ENCODE measurements at regions not wholly inside any gene's neighbourhood (a gene's known extent, or its start where the extent isn't known, plus 50 kb on each side); places are given as distances from the start of the nearest gene placed in this dataset.
"Not testable (repeated sequence)": the region's sequence is repeated elsewhere in the genome, so short reads cannot be mapped to it uniquely, and the experiment has no call there.

DNA sequence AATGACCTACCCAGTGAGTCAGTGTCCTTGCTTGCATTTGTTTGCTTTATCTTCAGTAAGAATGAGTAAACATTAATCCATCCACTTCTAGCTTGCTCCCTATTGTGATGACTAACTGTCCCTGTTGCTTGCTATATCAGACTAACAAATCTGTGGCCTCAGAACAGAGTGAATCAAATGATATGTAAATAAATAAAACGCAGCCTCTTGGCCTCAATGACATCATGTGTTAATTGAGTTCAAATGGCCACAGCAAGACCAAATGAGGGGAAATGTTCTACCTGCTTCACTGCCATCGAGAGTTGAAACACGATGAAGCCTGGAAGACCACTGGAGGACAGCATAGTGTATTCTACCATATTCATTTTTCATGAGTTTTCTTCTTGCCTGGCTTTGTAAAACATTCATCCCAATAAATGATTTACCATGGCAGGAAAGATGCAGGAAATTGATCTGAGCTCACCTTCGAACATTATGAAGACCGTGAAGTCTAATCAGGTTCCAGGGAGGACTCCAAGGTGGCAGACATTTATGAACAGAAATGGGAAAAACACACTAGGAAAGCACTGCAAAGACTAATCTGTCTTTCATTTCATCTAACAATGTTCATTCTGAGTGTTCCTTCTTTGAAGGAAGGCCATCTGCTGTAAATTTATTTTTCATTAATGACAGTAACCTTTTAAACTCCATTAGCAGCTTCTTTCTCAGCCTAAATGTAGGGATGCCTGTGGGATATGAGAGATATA is 1144.5 kb downstream of the TUSC7 start:
- Histone ChIP-seq H3K9me3 (ENCODE audit: low read length) (no peaks in the 10 kb centered on the region), H3K36me3 (ENCODE audit: insufficient read depth, low read length) (no peaks in the 10 kb centered on the region), H3K27me3 (ENCODE audit: insufficient read depth, low read length, poor library complexity, severe bottlenecking) (no peaks in the 10 kb centered on the region), H3K4me3 (ENCODE audit: low read length) (no peak overlapping the region), H3K4me1 (ENCODE audit: insufficient read depth, low read length) (no peaks in the 10 kb centered on the region), H3K27ac (ENCODE audit: low read depth, low read length) (no peak overlapping the region)
- no peak overlapping the region for H3K27ac Mint-ChIP-seq
- H3K4me3 Mint-ChIP-seq, result no peak overlapping the region
- no peaks in the 10 kb centered on the region for H3K27me3 Mint-ChIP-seq
- H3K4me1 Mint-ChIP-seq, result no peaks in the 10 kb centered on the region
- no peaks in the 10 kb centered on the region for H3K36me3 Mint-ChIP-seq
- ChIA-PET CTCF (no interaction called here), POLR2A (no interaction called here)
- DNase-seq, result no peak
- H3K9me3 Mint-ChIP-seq, result peaks cover 0 to 18% (median 12%) of the 10 kb centered on the region in 5 donors

DNA sequence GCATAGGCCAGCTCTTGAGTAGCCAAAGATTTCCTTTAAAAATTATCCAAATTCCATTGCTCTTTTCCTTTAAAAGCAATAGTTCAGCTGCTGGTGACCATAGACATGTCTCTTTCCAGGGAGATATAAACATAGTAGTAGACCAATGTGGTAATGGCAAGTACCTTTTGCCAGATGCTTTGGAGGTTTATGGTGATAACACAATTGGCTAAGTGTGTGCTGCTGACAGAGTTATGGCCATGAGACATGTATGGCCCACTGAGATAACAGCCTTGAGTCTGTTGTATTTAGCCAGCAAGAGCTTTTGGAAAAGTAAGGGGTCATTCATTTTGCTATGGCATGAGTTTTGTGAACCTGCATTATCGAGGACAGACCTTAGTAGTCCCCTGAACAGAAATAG is 1146.8 kb downstream of the TUSC7 start:
- Mint-ChIP-seq H3K9me3 (peaks cover 6 to 18% (median 13%) of the 10 kb centered on the region in 5 donors), H3K27me3 (no peaks in the 10 kb centered on the region), H3K4me3 (no peak overlapping the region), H3K27ac (no peak overlapping the region), H3K4me1 (no peaks in the 10 kb centered on the region), H3K36me3 (no peaks in the 10 kb centered on the region)
- ChIA-PET POLR2A (no interaction called here), CTCF (no interaction called here)
- Histone ChIP-seq H3K9me3 (ENCODE audit: low read length) (no peaks in the 10 kb centered on the region), H3K27ac (ENCODE audit: low read depth, low read length) (no peak overlapping the region), H3K36me3 (ENCODE audit: insufficient read depth, low read length) (no peaks in the 10 kb centered on the region), H3K27me3 (ENCODE audit: insufficient read depth, low read length, poor library complexity, severe bottlenecking) (no peaks in the 10 kb centered on the region), H3K4me3 (ENCODE audit: low read length) (no peak overlapping the region), H3K4me1 (ENCODE audit: insufficient read depth, low read length) (no peaks in the 10 kb centered on the region)
- no peak for DNase-seq

DNA sequence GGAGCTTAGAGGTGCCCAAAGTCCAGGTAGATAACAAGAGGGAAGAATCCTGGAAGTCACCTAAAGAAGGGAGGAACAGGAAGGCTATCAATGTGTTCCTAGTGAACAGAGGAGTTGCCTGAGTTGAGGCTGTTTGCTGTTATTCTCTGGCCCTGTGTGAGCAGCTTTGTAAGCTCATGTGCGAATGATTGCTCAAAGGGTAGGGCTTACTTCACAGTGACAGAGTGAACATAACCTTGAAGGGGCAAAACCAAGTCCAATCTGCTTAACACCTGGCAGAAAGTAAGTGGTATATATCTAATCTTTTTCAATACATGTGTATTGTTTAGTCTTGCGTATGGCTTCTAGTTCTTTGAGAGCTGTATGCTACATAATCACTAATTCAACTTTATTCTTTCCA is 1153.6 kb downstream of the TUSC7 start:
- no peaks in the 10 kb centered on the region for H3K36me3 ChIP-seq (ENCODE audit: insufficient read depth, low read length)
- Mint-ChIP-seq H3K27ac (no peak overlapping the region), H3K9me3 (peaks cover 2 to 28% (median 6%) of the 10 kb centered on the region in 5 donors), H3K4me3 (no peak overlapping the region), H3K36me3 (no peaks in the 10 kb centered on the region), H3K4me1 (no peaks in the 10 kb centered on the region), H3K27me3 (no peaks in the 10 kb centered on the region)
- H3K4me3 ChIP-seq (ENCODE audit: low read length), result no peak overlapping the region
- DNase-seq, result no peak
- H3K27ac ChIP-seq (ENCODE audit: low read depth, low read length), result no peak overlapping the region
- no peaks in the 10 kb centered on the region for H3K9me3 ChIP-seq (ENCODE audit: low read length)
- POLR2A ChIA-PET, result no interaction called here
- CTCF ChIA-PET, result no interaction called here
- H3K4me1 ChIP-seq (ENCODE audit: insufficient read depth, low read length), result no peaks in the 10 kb centered on the region
- no peaks in the 10 kb centered on the region for H3K27me3 ChIP-seq (ENCODE audit: insufficient read depth, low read length, poor library complexity, severe bottlenecking)

DNA sequence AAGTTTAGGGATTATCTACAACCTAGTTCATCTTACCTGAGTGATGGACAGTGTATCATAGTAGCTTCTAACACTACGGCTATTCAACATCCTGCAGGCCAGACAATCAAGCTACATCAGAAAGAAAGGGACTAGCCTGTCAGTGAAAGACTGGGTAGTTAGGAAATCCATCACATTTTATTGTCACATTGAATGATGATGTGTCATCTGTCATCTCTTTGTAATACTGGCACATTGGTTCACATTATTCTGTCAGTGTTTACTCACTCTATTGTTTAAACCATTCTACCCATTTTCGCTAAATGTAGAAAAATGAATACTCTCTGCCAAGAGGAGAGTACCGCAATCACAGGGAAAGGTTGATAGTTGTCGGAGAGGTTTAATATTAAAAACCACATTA is 1155.8 kb downstream of the TUSC7 start:
- ChIA-PET POLR2A (no interaction called here), CTCF (no interaction called here)
- DNase-seq, result no peak
- H3K36me3 Mint-ChIP-seq, result no peaks in the 10 kb centered on the region
- H3K4me1 Mint-ChIP-seq, result no peaks in the 10 kb centered on the region
- Histone ChIP-seq H3K27me3 (ENCODE audit: insufficient read depth, low read length, poor library complexity, severe bottlenecking) (no peaks in the 10 kb centered on the region), H3K27ac (ENCODE audit: low read depth, low read length) (no peak overlapping the region), H3K9me3 (ENCODE audit: low read length) (no peaks in the 10 kb centered on the region), H3K4me3 (ENCODE audit: low read length) (no peak overlapping the region), H3K36me3 (ENCODE audit: insufficient read depth, low read length) (no peaks in the 10 kb centered on the region), H3K4me1 (ENCODE audit: insufficient read depth, low read length) (no peaks in the 10 kb centered on the region)
- H3K27ac Mint-ChIP-seq, result no peak overlapping the region
- peaks cover 0 to 26% (median 2%) of the 10 kb centered on the region in 5 donors for H3K9me3 Mint-ChIP-seq
- H3K27me3 Mint-ChIP-seq, result no peaks in the 10 kb centered on the region
- no peak overlapping the region for H3K4me3 Mint-ChIP-seq

DNA sequence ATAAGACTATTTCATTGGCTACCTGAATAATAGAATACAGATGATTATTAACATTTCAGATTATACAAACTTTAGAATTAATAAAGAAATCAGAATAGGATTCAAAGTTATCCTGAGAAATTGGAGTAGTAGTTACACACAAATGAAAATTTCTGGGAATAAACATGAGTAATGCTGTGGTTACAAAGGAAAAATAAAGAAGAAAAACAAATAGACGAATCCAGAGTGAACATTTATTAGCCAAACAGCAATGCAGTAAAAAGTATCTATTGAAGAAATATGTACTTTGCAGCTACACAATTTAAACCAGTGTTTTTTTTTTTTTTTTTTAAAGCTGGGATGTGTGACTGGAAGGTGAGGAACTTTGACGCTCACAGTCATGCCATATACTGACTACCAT is 1159.2 kb downstream of the TUSC7 start:
- no peaks in the 10 kb centered on the region for H3K9me3 ChIP-seq (ENCODE audit: low read length)
- no peaks in the 10 kb centered on the region for H3K27me3 ChIP-seq (ENCODE audit: insufficient read depth, low read length, poor library complexity, severe bottlenecking)
- Mint-ChIP-seq H3K27me3 (no peaks in the 10 kb centered on the region), H3K9me3 (peaks cover 0 to 26% (median 3%) of the 10 kb centered on the region in 5 donors), H3K4me1 (no peaks in the 10 kb centered on the region), H3K4me3 (no peak overlapping the region), H3K27ac (no peak overlapping the region), H3K36me3 (no peaks in the 10 kb centered on the region)
- ChIA-PET CTCF (no interaction called here), POLR2A (no interaction called here)
- H3K4me3 ChIP-seq (ENCODE audit: low read length), result no peak overlapping the region
- no peak overlapping the region for H3K27ac ChIP-seq (ENCODE audit: low read depth, low read length)
- no peak for DNase-seq
- no peaks in the 10 kb centered on the region for H3K36me3 ChIP-seq (ENCODE audit: insufficient read depth, low read length)
- no peaks in the 10 kb centered on the region for H3K4me1 ChIP-seq (ENCODE audit: insufficient read depth, low read length)

DNA sequence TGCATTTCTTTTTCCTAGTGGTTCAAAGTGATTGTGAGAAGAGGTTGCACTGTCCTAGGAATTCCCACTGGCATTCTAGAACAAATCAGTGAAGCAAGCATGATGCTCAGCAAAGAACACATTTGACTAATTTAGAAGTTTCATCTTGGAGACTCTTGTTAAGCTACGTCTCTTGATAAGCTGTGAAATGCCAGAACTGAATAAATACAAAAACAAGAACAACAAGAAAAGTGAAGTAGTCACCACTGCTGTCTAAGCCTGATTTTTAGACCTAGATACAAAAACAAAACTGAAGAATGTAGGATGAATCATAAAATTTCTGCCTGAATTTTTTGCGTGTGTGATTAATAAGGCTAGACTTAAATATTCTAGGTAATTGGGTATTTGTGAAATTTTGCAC is 1162.4 kb downstream of the TUSC7 start:
- no peak overlapping the region for H3K4me3 Mint-ChIP-seq
- H3K4me1 Mint-ChIP-seq, result no peaks in the 10 kb centered on the region
- CTCF ChIA-PET, result no interaction called here
- H3K27me3 Mint-ChIP-seq, result no peaks in the 10 kb centered on the region
- POLR2A ChIA-PET, result no interaction called here
- no peaks in the 10 kb centered on the region for H3K4me1 ChIP-seq (ENCODE audit: insufficient read depth, low read length)
- no peak overlapping the region for H3K27ac ChIP-seq (ENCODE audit: low read depth, low read length)
- H3K9me3 ChIP-seq (ENCODE audit: low read length), result no peaks in the 10 kb centered on the region
- no peaks in the 10 kb centered on the region for H3K36me3 Mint-ChIP-seq
- no peak overlapping the region for H3K27ac Mint-ChIP-seq
- H3K9me3 Mint-ChIP-seq, result peaks cover 0 to 16% (median 3%) of the 10 kb centered on the region in 5 donors
- no peak overlapping the region for H3K4me3 ChIP-seq (ENCODE audit: low read length)
- no peaks in the 10 kb centered on the region for H3K36me3 ChIP-seq (ENCODE audit: insufficient read depth, low read length)
- DNase-seq, result no peak
- H3K27me3 ChIP-seq (ENCODE audit: insufficient read depth, low read length, poor library complexity, severe bottlenecking), result no peaks in the 10 kb centered on the region

DNA sequence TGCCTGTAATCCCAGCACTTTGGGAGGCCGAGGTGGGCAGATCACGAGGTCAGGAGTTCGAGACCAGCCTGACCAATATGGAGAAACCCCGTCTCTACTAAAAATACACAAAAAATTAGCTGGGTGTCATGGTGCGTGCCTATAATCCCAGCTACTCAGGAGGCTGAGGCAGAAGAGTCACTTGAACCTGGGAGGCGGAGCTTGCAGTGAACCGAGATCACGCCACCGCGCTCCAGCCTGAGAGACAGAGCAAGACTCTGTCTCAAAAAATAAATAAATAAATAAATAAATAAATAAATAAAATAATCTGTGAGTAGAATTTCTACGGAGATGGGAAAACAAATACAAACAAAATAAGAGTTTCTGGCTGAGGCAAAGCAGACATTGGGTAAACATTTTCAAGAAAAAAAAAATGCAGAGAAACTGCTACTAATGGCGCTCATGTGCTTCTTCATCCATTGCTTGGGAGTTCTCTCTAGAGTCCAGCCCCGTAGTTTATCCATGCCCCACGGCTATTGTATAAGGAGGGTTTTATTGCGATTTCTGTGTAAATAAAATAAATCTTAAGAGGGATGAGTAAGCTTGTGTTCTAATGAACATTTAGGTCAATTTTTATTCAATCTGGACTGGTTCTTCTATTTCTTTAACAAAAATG is 1161.9 kb downstream of the IGSF11 start:
- H3K9me3 ChIP-seq (ENCODE audit: low read length); H3K4me3 ChIP-seq (ENCODE audit: low read length); H3K27me3 ChIP-seq (ENCODE audit: insufficient read depth, low read length, poor library complexity, severe bottlenecking); H3K4me1 ChIP-seq (ENCODE audit: insufficient read depth, low read length); H3K27ac Mint-ChIP-seq; H3K4me3 Mint-ChIP-seq; H3K27ac ChIP-seq (ENCODE audit: low read depth, low read length); CTCF ChIA-PET; H3K36me3 ChIP-seq (ENCODE audit: insufficient read depth, low read length); H3K4me1 Mint-ChIP-seq; H3K36me3 Mint-ChIP-seq; DNase-seq; POLR2A ChIA-PET; H3K27me3 Mint-ChIP-seq: not testable (repeated sequence)
- H3K9me3 Mint-ChIP-seq, result peaks cover 0 to 20% (median 3%) of the 10 kb centered on the region in 5 donors

DNA sequence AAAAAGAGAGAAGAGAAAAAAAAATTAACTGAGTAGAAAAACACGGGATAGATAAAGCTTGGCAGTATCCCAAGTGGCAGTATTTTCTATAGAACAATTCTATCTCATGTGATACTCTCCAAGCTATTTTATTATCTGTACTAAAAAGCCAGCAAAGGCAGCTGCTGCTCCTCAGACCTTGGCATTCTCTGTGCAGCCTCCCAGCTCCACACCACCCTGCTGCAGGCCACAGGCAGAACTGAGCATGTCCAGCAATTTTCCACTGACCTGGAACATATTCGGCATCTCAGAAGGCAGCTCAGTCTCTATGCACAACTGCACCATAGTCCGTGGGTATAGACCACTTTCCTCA is 1161.4 kb downstream of the IGSF11 start:
- POLR2A ChIA-PET, result no interaction called here
- no peaks in the 10 kb centered on the region for H3K27me3 ChIP-seq (ENCODE audit: insufficient read depth, low read length, poor library complexity, severe bottlenecking)
- no peaks in the 10 kb centered on the region for H3K36me3 ChIP-seq (ENCODE audit: insufficient read depth, low read length)
- H3K9me3 Mint-ChIP-seq, result peaks cover 0 to 21% (median 3%) of the 10 kb centered on the region in 5 donors
- no peaks in the 10 kb centered on the region for H3K4me1 ChIP-seq (ENCODE audit: insufficient read depth, low read length)
- H3K4me3 ChIP-seq (ENCODE audit: low read length), result no peak overlapping the region
- no peak for DNase-seq
- H3K4me1 Mint-ChIP-seq, result no peaks in the 10 kb centered on the region
- CTCF ChIA-PET, result no interaction called here
- no peaks in the 10 kb centered on the region for H3K27me3 Mint-ChIP-seq
- H3K27ac ChIP-seq (ENCODE audit: low read depth, low read length), result no peak overlapping the region
- H3K27ac Mint-ChIP-seq, result no peak overlapping the region
- no peaks in the 10 kb centered on the region for H3K9me3 ChIP-seq (ENCODE audit: low read length)
- no peak overlapping the region for H3K4me3 Mint-ChIP-seq
- no peaks in the 10 kb centered on the region for H3K36me3 Mint-ChIP-seq

Measured in CD8-positive, alpha-beta memory T cell (primary cell).